Lung (tissue), 11 donors: ENCODE measurements at regions not wholly inside any gene's neighbourhood (a gene's known extent, or its start where the extent isn't known, plus 50 kb on each side); places are given as distances from the start of the nearest gene placed in this dataset.

Source experiments
- ATAC-seq: fragments of 200-7000 bp; cut with Tn5 transposase; one replicate; pipeline ENCODE4 v1.9.1; 2020; ENCODE audit warnings: moderate number of reproducible peaks; ENCODE audit not compliant: insufficient read depth, low FRiP score
- DNase-seq, 3 donors: peaks; one replicate each; pipeline ENCODE4 v3.0.0-alpha.2; 2013 to 2017
- H3K27ac ChIP-seq, 2 donors: one replicate each; pipeline ENCODE4 v1.5.1; 2013; ENCODE audit warnings: mild to moderate bottlenecking in 2 of 2, moderate library complexity in 2 of 2, control low read depth in 1 of 2, inconsistent platforms in 1 of 2, low read depth in 1 of 2, low read length in 1 of 2
- H3K27me3 ChIP-seq, 3 donors: one replicate each; pipeline ENCODE4 v1.5.1; 2013; ENCODE audit warnings: low read length in 2 of 3; ENCODE audit not compliant: control insufficient read depth in 3 of 3, insufficient read depth in 3 of 3
- H3K36me3 ChIP-seq, 4 donors: one replicate each; pipeline ENCODE4 v1.5.1; 2013; ENCODE audit warnings: low read length in 4 of 4, mild to moderate bottlenecking in 1 of 4, moderate library complexity in 1 of 4; ENCODE audit not compliant: control insufficient read depth in 4 of 4, insufficient read depth in 4 of 4
- H3K4me1 ChIP-seq, 5 donors: one replicate each; pipeline ENCODE4 v1.5.1; 2013; ENCODE audit warnings: low read length in 5 of 5, mild to moderate bottlenecking in 2 of 5, moderate library complexity in 1 of 5; ENCODE audit not compliant: control insufficient read depth in 5 of 5, insufficient read depth in 5 of 5
- H3K4me3 ChIP-seq: one replicate; pipeline ENCODE4 v1.5.1; 2013; ENCODE audit warnings: mild to moderate bottlenecking, control low read depth, moderate library complexity
- H3K9ac ChIP-seq, 2 donors: one replicate each; pipeline ENCODE4 v1.5.1; 2013; ENCODE audit warnings: low read length in 2 of 2, control low read depth in 1 of 2; ENCODE audit not compliant: insufficient read depth in 1 of 2
- H3K9me3 ChIP-seq, 4 donors: one replicate each; pipeline ENCODE4 v1.5.1; 2013; ENCODE audit warnings: low read length in 3 of 4, mild to moderate bottlenecking in 1 of 4, moderate library complexity in 1 of 4; ENCODE audit not compliant: control insufficient read depth in 4 of 4, insufficient read depth in 3 of 4
- CTCF ChIP-seq: IDR thresholded peaks from 2 replicates; pipeline ENCODE4 v1.5.1; 2012; ENCODE audit warnings: mild to moderate bottlenecking; ENCODE audit errors: control extremely low read depth, extremely low read depth
- WGBS, 2 donors: extraction: QIAGEN DNeasy Blood & Tissue Kit; methylation state at CpG; one replicate each; pipeline ENCODE4 v1.1.7; 2013; 5-methylcytosine and 5-hydroxymethylcytosine counted together
- donor health status: control.
- donor health status: control.
- donor health status: Bipolar disorder and iron deficiency.
- donor health status: healthy.
- donor health status: DM: yes; HTN: yes; CAD: no.

- 80 to 82% methylated on average over 2 of the region's 2 CpGs for WGBS, 2 donors
- no peak for TF ChIP-seq CTCF
- H3K36me3 ChIP-seq = no peaks in the 10 kb centered on the region
- no peak overlapping the region for H3K9ac ChIP-seq
- H3K27ac ChIP-seq = no peak overlapping the region
- H3K4me3 ChIP-seq = no peak overlapping the region
- no peaks in the 10 kb centered on the region for H3K4me1 ChIP-seq
- no peak for ATAC-seq
- no peaks in the 10 kb centered on the region for H3K27me3 ChIP-seq
- no peak for DNase-seq
- no peaks in the 10 kb centered on the region for H3K9me3 ChIP-seq
These were observed 95.9 kb upstream of the KLHL25 start for GRCh38 chr15:85890620-85890980.

- no peak overlapping the region for H3K27ac ChIP-seq
- H3K4me1 ChIP-seq = no peaks in the 10 kb centered on the region
- DNase-seq (no peak), ATAC-seq (no peak)
- H3K9ac ChIP-seq = no peak overlapping the region
- WGBS, 2 donors = 83 to 85% methylated on average over 1 of the region's 1 CpG
- TF ChIP-seq CTCF = no peak
- H3K4me3 ChIP-seq = no peak overlapping the region
- no peaks in the 10 kb centered on the region for H3K9me3 ChIP-seq
- H3K36me3 ChIP-seq = no peaks in the 10 kb centered on the region
- H3K27me3 ChIP-seq = no peaks in the 10 kb centered on the region
These were observed 96.7 kb upstream of the KLHL25 start for GRCh38 chr15:85891470-85891869.

DNA sequence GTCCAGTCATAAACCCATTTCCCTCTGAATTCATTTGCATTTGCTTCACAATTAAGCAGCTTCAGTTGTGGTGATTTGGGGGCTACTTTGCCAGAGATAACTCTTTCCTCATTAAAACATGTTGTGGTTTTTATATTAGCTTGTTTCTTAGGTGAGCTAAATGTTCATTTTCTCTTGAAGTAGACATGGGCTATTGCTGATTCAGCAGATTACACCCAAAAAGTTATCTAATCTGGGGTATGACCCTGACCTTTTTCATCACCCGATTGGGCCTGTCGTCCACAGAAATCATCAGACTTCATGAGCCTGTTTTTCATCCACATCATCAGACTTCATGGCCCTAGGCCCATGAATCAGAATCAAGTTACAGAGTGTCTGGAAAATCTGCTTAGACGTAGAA is 97.5 kb upstream of the KLHL25 start:
- DNase-seq = no peak
- Histone ChIP-seq H3K4me1 (peaks cover 0 to 3% (median 0%) of the 10 kb centered on the region in 5 donors), H3K27ac (no peak overlapping the region), H3K36me3 (no peaks in the 10 kb centered on the region), H3K4me3 (no peak overlapping the region), H3K9ac (no peak overlapping the region), H3K27me3 (no peaks in the 10 kb centered on the region), H3K9me3 (no peaks in the 10 kb centered on the region)
- TF ChIP-seq CTCF = no peak
- ATAC-seq = no peak
- WGBS, 2 donors = 75 to 89% methylated on average over 3 of the region's 3 CpGs

DNA sequence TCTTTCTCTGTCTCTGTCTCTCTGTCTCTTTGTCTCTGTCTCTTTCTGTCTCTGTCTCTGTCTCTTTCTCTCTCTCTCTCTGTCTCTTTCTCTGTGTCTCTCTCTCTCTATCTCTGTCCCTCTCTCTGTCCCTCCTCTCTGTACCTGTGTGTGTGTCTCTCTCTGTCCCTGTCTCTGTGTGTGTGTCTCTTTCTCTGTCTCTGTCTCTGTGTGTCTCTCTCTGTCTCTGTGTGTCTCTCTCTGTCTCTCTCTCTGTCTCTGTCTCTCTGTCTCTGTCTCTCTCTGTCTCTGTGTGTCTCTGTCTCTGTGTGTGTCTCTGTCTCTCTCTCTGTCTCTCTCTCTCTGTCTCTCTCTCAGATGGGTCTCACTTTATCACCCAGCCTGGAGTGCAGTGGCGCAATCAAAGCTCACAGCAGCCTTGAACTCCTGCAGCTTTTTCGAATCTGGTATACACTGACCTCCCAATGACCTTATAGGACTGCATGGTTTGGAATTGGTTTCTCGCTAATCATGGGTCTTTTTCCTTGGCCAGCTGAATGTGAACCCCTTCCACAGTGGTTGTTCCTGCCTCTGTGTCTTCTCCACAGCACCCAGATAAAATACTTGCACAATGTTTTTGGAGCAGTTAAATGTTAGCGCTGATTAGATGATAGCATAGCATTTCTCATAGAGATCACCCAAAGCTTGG is 102.6 kb upstream of the KLHL25 start:
- ATAC-seq (peak; percentile 34), DNase-seq (peak in 2 of 3 donors; percentile 20 to 37)
- Histone ChIP-seq H3K4me1 (peaks cover 0 to 5% (median 0%) of the 10 kb centered on the region in 5 donors), H3K27ac (no peak overlapping the region), H3K9me3 (no peaks in the 10 kb centered on the region), H3K27me3 (no peaks in the 10 kb centered on the region), H3K9ac (no peak overlapping the region), H3K36me3 (no peaks in the 10 kb centered on the region), H3K4me3 (no peak overlapping the region)
- TF ChIP-seq CTCF = no peak
- 52 to 60% methylated on average over 4 of the region's 4 CpGs for WGBS, 2 donors
